GM23338 (cell line): ENCODE measurements at regions not wholly inside any gene's neighbourhood (a gene's known extent, or its start where the extent isn't known, plus 50 kb on each side); places are given as distances from the start of the nearest gene placed in this dataset.

Experiments
- ATAC-seq: fragments of 200-7000 bp; cut with Tn5 transposase; 3 replicates; pipeline ENCODE4 v1.9.1; 2020
- DNase-seq: peaks from one replicate; pipeline ENCODE4 v3.0.0-alpha.2; 2015; ENCODE audit warnings: low spot score
- H2AFZ ChIP-seq: fragments of 200-600 bp; sonication (generic); 2 replicates; pipeline ENCODE4 v1.8.0; 2016; ENCODE audit warnings: antibody characterized with exemption, mild to moderate bottlenecking, moderate library complexity
- H3F3A ChIP-seq: fragments of 200-600 bp; sonication (generic); replicated peaks from 2 replicates; pipeline ENCODE4 v1.8.0; 2017; ENCODE audit warnings: antibody characterized with exemption, mixed run types, low read depth
- H3K27ac ChIP-seq: fragments of 200-600 bp; sonication (generic); 2 replicates; pipeline ENCODE4 v1.6.1; 2016; ENCODE audit warnings: low read depth
- H3K27me3 ChIP-seq: fragments of 200-600 bp; sonication (generic); 2 replicates; pipeline ENCODE4 v1.8.0; 2016; ENCODE audit warnings: mild to moderate bottlenecking, mixed run types, moderate library complexity; ENCODE audit not compliant: insufficient read depth
- H3K36me3 ChIP-seq: fragments of 200-600 bp; sonication (generic); 2 replicates; pipeline ENCODE4 v1.8.0; 2016; ENCODE audit warnings: mild to moderate bottlenecking; ENCODE audit not compliant: insufficient read depth
- H3K4me1 ChIP-seq: fragments of 200-600 bp; sonication (generic); 2 replicates; pipeline ENCODE4 v1.8.0; 2016; ENCODE audit warnings: mild to moderate bottlenecking, moderate library complexity; ENCODE audit not compliant: insufficient read depth
- H3K4me2 ChIP-seq: fragments of 200-600 bp; sonication (generic); 2 replicates; pipeline ENCODE4 v1.7.1; 2017; ENCODE audit warnings: mixed run types
- H3K4me3 ChIP-seq: fragments of 200-600 bp; sonication (generic); 2 replicates; pipeline ENCODE4 v1.6.1; 2016; ENCODE audit warnings: mixed run types
- H3K79me2 ChIP-seq: fragments of 200-600 bp; sonication (generic); replicated peaks from 2 replicates; pipeline ENCODE4 v1.8.0; 2017; ENCODE audit warnings: mild to moderate bottlenecking; ENCODE audit not compliant: insufficient read depth
- H3K9me2 ChIP-seq: fragments of 200-600 bp; sonication (generic); 2 replicates; pipeline ENCODE4 v1.8.0; 2017; ENCODE audit not compliant: insufficient read depth
- H4K20me1 ChIP-seq: fragments of 200-600 bp; sonication (generic); replicated peaks from 2 replicates; pipeline ENCODE4 v1.8.0; 2017; ENCODE audit warnings: mild to moderate bottlenecking; ENCODE audit not compliant: insufficient read depth
- H3K27ac Mint-ChIP-seq: 2 replicates; pipeline ENCODE4 v1.8.0; 2020; ENCODE audit warnings: inconsistent platforms, mild to moderate bottlenecking, moderate library complexity, mixed read lengths
- H3K27me3 Mint-ChIP-seq: 3 replicates; pipeline ENCODE4 v1.8.0; 2022; ENCODE audit warnings: low read depth, mild to moderate bottlenecking, moderate library complexity, mixed read lengths, inconsistent platforms; ENCODE audit not compliant: insufficient read depth, poor library complexity
- H3K36me3 Mint-ChIP-seq: 3 replicates; pipeline ENCODE4 v1.8.0; 2021; ENCODE audit warnings: low read depth, mild to moderate bottlenecking, inconsistent platforms, moderate library complexity, mixed read lengths
- H3K4me1 Mint-ChIP-seq: 3 replicates; pipeline ENCODE4 v1.8.0; 2020; ENCODE audit warnings: mild to moderate bottlenecking, inconsistent platforms, mixed read lengths
- H3K4me3 Mint-ChIP-seq: 3 replicates; pipeline ENCODE4 v1.8.0; 2021; ENCODE audit warnings: moderate library complexity, mild to moderate bottlenecking, inconsistent platforms, mixed read lengths
- H3K9me3 Mint-ChIP-seq: 3 replicates; pipeline ENCODE4 v1.8.0; 2020; ENCODE audit warnings: moderate library complexity, mild to moderate bottlenecking, inconsistent platforms, mixed read lengths
- CREB1 ChIP-seq: fragments of 250-450 bp; sonication (Bioruptor Pico); IDR thresholded peaks from 2 replicates; pipeline ENCODE4 v1.5.0; 2020; ENCODE audit warnings: low read depth, mild to moderate bottlenecking, moderate library complexity
- ETS1 ChIP-seq: IDR thresholded peaks from 2 replicates; pipeline ENCODE4 v1.6.1; 2016; ENCODE audit warnings: antibody characterized with exemption
- EZH2 ChIP-seq: fragments of 200-600 bp; sonication (generic); IDR thresholded peaks from one replicate; pipeline ENCODE4 v1.8.0; 2017; ENCODE audit warnings: antibody characterized with exemption, mild to moderate bottlenecking, low read depth; ENCODE audit not compliant: unreplicated experiment
- EZH2phosphoT487 ChIP-seq: fragments of 200-600 bp; sonication (generic); IDR thresholded peaks from one replicate; pipeline ENCODE4 v1.8.1; 2018; ENCODE audit warnings: antibody characterized with exemption; ENCODE audit not compliant: unreplicated experiment
- JUNB ChIP-seq: IDR thresholded peaks from one replicate; pipeline ENCODE4 v1.6.1; 2016; ENCODE audit warnings: antibody characterized with exemption; ENCODE audit not compliant: unreplicated experiment
- NANOG ChIP-seq: IDR thresholded peaks from 2 replicates; pipeline ENCODE4 v1.6.1; 2016; ENCODE audit warnings: antibody characterized with exemption, borderline replicate concordance
- REST ChIP-seq: IDR thresholded peaks from one replicate; pipeline ENCODE4 v1.6.1; 2018; ENCODE audit warnings: antibody characterized with exemption; ENCODE audit not compliant: unreplicated experiment
- STAT1 ChIP-seq: IDR thresholded peaks from one replicate; pipeline ENCODE4 v1.6.1; 2016; ENCODE audit warnings: antibody characterized with exemption; ENCODE audit not compliant: unreplicated experiment
- ZNF114 ChIP-seq: fragments of 250-450 bp; sonication (Bioruptor Pico); IDR thresholded peaks from 2 replicates; pipeline ENCODE4 v1.5.0; 2020; ENCODE audit warnings: mild to moderate bottlenecking, moderate library complexity
- ZNF331 ChIP-seq: fragments of 250-450 bp; sonication (Bioruptor Pico); IDR thresholded peaks from 2 replicates; pipeline ENCODE4 v1.5.0; 2020; ENCODE audit warnings: low read depth, mild to moderate bottlenecking, moderate library complexity
- ZNF462 ChIP-seq: fragments of 250-450 bp; sonication (Bioruptor Pico); IDR thresholded peaks from 2 replicates; pipeline ENCODE4 v1.5.0; 2020; ENCODE audit warnings: mild to moderate bottlenecking, moderate library complexity

- TF ChIP-seq EZH2: no peak
- TF ChIP-seq EZH2phosphoT487: no peak
- no peak for TF ChIP-seq ZNF462 (CRISPR knock-in tag)
- no peak for TF ChIP-seq CREB1
- no peak for TF ChIP-seq REST
- no peak for TF ChIP-seq ZNF114 (CRISPR knock-in tag)
- TF ChIP-seq ETS1: no peak
- TF ChIP-seq JUNB: no peak
- no peak for TF ChIP-seq ZNF331 (CRISPR knock-in tag)
- TF ChIP-seq NANOG: no peak
- TF ChIP-seq STAT1: no peak
- Mint-ChIP-seq H3K27ac (no peak overlapping the region), H3K4me3 (no peak overlapping the region), H3K4me1 (no peaks in the 10 kb centered on the region), H3K36me3 (no peaks in the 10 kb centered on the region), H3K27me3 (no peaks in the 10 kb centered on the region), H3K9me3 (no peaks in the 10 kb centered on the region; the same call in 2 of the 3 replicates)
- Histone ChIP-seq H3K79me2 (no peaks in the 10 kb centered on the region), H3K27me3 (no peaks in the 10 kb centered on the region), H3F3A (no peaks in the 10 kb centered on the region), H3K36me3 (no peaks in the 10 kb centered on the region), H4K20me1 (no peaks in the 10 kb centered on the region), H3K27ac (no peak overlapping the region), H3K9me2 (peaks cover 3% of the 10 kb centered on the region; the same call in 1 of the 2 replicates), H3K4me1 (no peaks in the 10 kb centered on the region; the same call in 1 of the 2 replicates), H2AFZ (no peak overlapping the region), H3K4me2 (no peak overlapping the region), H3K4me3 (no peak overlapping the region)
- DNase-seq (no peak), ATAC-seq (no peak)
Observed at GRCh38 chr2:122094557-122094956, 339.1 kb downstream of the TSN start.
